ENCODE measurements at regions not wholly inside any gene's neighbourhood (a gene's known extent, or its start where the extent isn't known, plus 50 kb on each side); places are given as distances from the start of the nearest gene placed in this dataset.

DNA sequence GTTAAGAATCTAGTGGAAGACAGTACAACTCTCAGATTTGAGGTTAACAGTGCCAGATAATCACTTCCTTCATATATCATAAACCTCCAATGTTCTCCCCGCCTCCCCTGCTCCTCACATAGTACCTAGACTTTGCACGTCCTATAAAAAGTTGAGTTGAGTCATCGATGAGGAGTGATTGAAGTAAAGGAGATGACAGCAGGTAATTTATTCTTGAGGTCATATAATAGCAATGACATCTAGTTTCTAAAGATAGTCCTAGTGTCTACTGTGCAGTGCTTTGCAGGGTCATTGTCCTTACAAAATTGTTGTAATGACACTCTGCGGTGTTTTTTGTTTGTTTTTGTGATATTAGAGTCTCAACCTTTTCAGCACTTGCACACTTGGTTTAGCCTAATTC, 510.5 kb upstream of the LRFN5 start:
- H3K27ac Mint-ChIP-seq, result no peak overlapping the region
- Histone ChIP-seq H3K27me3 (ENCODE audit: insufficient read depth) (no peaks in the 10 kb centered on the region), H3K4me3 (no peak overlapping the region), H3K79me2 (replicated peaks; ENCODE audit: insufficient read depth) (no peaks in the 10 kb centered on the region), H4K20me1 (replicated peaks; ENCODE audit: insufficient read depth) (no peaks in the 10 kb centered on the region), H3K9me2 (ENCODE audit: insufficient read depth) (no peaks in the 10 kb centered on the region), H3K27ac (ENCODE audit: low read depth) (no peak overlapping the region), H3K4me2 (no peak overlapping the region), H3K4me1 (ENCODE audit: insufficient read depth) (no peaks in the 10 kb centered on the region), H2AFZ (no peak overlapping the region), H3K36me3 (ENCODE audit: insufficient read depth) (no peaks in the 10 kb centered on the region), H3F3A (replicated peaks; ENCODE audit: low read depth) (no peaks in the 10 kb centered on the region)
- peaks cover 21% of the 10 kb centered on the region for H3K9me3 Mint-ChIP-seq
- H3K27me3 Mint-ChIP-seq (ENCODE audit: insufficient read depth, low read depth, poor library complexity), result peaks cover under 1% of the 10 kb centered on the region
- peaks cover 13% of the 10 kb centered on the region for H3K36me3 Mint-ChIP-seq (ENCODE audit: low read depth)
- H3K4me3 Mint-ChIP-seq, result no peak overlapping the region
- no peak for DNase-seq (ENCODE audit: low spot score)
- no peak for ATAC-seq
- TF ChIP-seq EZH2 (IDR thresholded peaks at IDR 0.05; ENCODE audit: low read depth, unreplicated experiment) (no peak), JUNB (IDR thresholded peaks at IDR 0.05; ENCODE audit: unreplicated experiment) (no peak), CREB1 (CRISPR knock-in tag; IDR thresholded peaks at IDR 0.05; ENCODE audit: low read depth) (no peak), STAT1 (IDR thresholded peaks at IDR 0.05; ENCODE audit: unreplicated experiment) (no peak), ZNF114 (CRISPR knock-in tag; IDR thresholded peaks at IDR 0.05) (no peak), EZH2phosphoT487 (IDR thresholded peaks at IDR 0.05; ENCODE audit: unreplicated experiment) (no peak), POLR2AphosphoS5 (IDR thresholded peaks at IDR 0.05; ENCODE audit: low read depth) (no peak), NANOG (IDR thresholded peaks at IDR 0.05; ENCODE audit: borderline replicate concordance) (no peak), ZNF331 (CRISPR knock-in tag; IDR thresholded peaks at IDR 0.05; ENCODE audit: low read depth) (no peak)
- TF ChIP-seq, protein P1, sequence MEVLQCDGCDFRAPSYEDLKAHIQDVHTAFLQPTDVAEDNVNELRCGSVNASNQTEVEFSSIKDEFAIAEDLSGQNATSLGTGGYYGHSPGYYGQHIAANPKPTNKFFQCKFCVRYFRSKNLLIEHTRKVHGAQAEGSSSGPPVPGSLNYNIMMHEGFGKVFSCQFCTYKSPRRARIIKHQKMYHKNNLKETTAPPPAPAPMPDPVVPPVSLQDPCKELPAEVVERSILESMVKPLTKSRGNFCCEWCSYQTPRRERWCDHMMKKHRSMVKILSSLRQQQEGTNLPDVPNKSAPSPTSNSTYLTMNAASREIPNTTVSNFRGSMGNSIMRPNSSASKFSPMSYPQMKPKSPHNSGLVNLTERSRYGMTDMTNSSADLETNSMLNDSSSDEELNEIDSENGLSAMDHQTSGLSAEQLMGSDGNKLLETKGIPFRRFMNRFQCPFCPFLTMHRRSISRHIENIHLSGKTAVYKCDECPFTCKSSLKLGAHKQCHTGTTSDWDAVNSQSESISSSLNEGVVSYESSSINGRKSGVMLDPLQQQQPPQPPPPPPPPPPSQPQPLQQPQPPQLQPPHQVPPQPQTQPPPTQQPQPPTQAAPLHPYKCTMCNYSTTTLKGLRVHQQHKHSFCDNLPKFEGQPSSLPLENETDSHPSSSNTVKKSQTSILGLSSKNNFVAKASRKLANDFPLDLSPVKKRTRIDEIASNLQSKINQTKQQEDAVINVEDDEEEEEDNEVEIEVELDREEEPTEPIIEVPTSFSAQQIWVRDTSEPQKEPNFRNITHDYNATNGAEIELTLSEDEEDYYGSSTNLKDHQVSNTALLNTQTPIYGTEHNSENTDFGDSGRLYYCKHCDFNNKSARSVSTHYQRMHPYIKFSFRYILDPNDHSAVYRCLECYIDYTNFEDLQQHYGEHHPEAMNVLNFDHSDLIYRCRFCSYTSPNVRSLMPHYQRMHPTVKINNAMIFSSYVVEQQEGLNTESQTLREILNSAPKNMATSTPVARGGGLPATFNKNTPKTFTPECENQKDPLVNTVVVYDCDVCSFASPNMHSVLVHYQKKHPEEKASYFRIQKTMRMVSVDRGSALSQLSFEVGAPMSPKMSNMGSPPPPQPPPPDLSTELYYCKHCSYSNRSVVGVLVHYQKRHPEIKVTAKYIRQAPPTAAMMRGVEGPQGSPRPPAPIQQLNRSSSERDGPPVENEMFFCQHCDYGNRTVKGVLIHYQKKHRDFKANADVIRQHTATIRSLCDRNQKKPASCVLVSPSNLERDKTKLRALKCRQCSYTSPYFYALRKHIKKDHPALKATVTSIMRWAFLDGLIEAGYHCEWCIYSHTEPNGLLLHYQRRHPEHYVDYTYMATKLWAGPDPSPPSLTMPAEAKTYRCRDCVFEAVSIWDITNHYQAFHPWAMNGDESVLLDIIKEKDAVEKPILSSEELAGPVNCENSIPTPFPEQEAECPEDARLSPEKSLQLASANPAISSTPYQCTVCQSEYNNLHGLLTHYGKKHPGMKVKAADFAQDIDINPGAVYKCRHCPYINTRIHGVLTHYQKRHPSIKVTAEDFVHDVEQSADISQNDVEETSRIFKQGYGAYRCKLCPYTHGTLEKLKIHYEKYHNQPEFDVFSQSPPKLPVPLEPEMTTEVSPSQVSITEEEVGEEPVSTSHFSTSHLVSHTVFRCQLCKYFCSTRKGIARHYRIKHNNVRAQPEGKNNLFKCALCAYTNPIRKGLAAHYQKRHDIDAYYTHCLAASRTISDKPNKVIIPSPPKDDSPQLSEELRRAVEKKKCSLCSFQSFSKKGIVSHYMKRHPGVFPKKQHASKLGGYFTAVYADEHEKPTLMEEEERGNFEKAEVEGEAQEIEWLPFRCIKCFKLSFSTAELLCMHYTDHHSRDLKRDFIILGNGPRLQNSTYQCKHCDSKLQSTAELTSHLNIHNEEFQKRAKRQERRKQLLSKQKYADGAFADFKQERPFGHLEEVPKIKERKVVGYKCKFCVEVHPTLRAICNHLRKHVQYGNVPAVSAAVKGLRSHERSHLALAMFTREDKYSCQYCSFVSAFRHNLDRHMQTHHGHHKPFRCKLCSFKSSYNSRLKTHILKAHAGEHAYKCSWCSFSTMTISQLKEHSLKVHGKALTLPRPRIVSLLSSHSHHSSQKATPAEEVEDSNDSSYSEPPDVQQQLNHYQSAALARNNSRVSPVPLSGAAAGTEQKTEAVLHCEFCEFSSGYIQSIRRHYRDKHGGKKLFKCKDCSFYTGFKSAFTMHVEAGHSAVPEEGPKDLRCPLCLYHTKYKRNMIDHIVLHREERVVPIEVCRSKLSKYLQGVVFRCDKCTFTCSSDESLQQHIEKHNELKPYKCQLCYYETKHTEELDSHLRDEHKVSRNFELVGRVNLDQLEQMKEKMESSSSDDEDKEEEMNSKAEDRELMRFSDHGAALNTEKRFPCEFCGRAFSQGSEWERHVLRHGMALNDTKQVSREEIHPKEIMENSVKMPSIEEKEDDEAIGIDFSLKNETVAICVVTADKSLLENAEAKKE (CRISPR knock-in tag; IDR thresholded peaks at IDR 0.05), result no peak
- TF ChIP-seq, protein P2, sequence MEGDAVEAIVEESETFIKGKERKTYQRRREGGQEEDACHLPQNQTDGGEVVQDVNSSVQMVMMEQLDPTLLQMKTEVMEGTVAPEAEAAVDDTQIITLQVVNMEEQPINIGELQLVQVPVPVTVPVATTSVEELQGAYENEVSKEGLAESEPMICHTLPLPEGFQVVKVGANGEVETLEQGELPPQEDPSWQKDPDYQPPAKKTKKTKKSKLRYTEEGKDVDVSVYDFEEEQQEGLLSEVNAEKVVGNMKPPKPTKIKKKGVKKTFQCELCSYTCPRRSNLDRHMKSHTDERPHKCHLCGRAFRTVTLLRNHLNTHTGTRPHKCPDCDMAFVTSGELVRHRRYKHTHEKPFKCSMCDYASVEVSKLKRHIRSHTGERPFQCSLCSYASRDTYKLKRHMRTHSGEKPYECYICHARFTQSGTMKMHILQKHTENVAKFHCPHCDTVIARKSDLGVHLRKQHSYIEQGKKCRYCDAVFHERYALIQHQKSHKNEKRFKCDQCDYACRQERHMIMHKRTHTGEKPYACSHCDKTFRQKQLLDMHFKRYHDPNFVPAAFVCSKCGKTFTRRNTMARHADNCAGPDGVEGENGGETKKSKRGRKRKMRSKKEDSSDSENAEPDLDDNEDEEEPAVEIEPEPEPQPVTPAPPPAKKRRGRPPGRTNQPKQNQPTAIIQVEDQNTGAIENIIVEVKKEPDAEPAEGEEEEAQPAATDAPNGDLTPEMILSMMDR (conservative IDR thresholded peaks at IDR 0.05; ENCODE audit: low read depth in 2 of 2), result no peak
- TF ChIP-seq, protein P3, sequence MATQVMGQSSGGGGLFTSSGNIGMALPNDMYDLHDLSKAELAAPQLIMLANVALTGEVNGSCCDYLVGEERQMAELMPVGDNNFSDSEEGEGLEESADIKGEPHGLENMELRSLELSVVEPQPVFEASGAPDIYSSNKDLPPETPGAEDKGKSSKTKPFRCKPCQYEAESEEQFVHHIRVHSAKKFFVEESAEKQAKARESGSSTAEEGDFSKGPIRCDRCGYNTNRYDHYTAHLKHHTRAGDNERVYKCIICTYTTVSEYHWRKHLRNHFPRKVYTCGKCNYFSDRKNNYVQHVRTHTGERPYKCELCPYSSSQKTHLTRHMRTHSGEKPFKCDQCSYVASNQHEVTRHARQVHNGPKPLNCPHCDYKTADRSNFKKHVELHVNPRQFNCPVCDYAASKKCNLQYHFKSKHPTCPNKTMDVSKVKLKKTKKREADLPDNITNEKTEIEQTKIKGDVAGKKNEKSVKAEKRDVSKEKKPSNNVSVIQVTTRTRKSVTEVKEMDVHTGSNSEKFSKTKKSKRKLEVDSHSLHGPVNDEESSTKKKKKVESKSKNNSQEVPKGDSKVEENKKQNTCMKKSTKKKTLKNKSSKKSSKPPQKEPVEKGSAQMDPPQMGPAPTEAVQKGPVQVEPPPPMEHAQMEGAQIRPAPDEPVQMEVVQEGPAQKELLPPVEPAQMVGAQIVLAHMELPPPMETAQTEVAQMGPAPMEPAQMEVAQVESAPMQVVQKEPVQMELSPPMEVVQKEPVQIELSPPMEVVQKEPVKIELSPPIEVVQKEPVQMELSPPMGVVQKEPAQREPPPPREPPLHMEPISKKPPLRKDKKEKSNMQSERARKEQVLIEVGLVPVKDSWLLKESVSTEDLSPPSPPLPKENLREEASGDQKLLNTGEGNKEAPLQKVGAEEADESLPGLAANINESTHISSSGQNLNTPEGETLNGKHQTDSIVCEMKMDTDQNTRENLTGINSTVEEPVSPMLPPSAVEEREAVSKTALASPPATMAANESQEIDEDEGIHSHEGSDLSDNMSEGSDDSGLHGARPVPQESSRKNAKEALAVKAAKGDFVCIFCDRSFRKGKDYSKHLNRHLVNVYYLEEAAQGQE (IDR thresholded peaks at IDR 0.05; ENCODE audit: unreplicated experiment), result no peak
- TF ChIP-seq, protein P4, sequence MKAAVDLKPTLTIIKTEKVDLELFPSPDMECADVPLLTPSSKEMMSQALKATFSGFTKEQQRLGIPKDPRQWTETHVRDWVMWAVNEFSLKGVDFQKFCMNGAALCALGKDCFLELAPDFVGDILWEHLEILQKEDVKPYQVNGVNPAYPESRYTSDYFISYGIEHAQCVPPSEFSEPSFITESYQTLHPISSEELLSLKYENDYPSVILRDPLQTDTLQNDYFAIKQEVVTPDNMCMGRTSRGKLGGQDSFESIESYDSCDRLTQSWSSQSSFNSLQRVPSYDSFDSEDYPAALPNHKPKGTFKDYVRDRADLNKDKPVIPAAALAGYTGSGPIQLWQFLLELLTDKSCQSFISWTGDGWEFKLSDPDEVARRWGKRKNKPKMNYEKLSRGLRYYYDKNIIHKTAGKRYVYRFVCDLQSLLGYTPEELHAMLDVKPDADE (IDR thresholded peaks at IDR 0.05), result no peak
- no peaks in the 10 kb centered on the region for H3K4me1 Mint-ChIP-seq

All from GM23338 (cell line).